ENCODE measurements at regions not wholly inside any gene's neighbourhood (a gene's known extent, or its start where the extent isn't known, plus 50 kb on each side); places are given as distances from the start of the nearest gene placed in this dataset.

GRCh38 chr4:180141734-180142133 is 2101.5 kb upstream of the TENM3 start:
- no peaks in the 10 kb centered on the region for H3K36me3 ChIP-seq
- H3K27me3 ChIP-seq (replicated peaks in 1 of 7) = no peaks in the 10 kb centered on the region
- 73 to 85% (median 76%) methylated on average over 3 of the region's 3 CpGs for WGBS, 5 donors
- no peaks in the 10 kb centered on the region for H3K9me3 ChIP-seq
- H3K27ac ChIP-seq = no peak overlapping the region
- H3K4me1 ChIP-seq = no peaks in the 10 kb centered on the region
- no peak for DNase-seq
- intact Hi-C loops (cut with DNase I; ENCODE audit: low total_unique reads) = no loop called here
- TF ChIP-seq CTCF (IDR thresholded peaks at IDR 0.05 in 8 of 11, conservative IDR thresholded peaks at IDR 0.05 in 3 of 11) (no peak), POLR2AphosphoS5 (IDR thresholded peaks at IDR 0.05) (no peak), POLR2A (IDR thresholded peaks at IDR 0.05) (no peak)
- no peak overlapping the region for H3K4me3 ChIP-seq

GRCh38 chr4:180148737-180149136 is 2094.5 kb upstream of the TENM3 start:
- WGBS, 5 donors = 68 to 79% (median 72%) methylated on average over 2 of the region's 2 CpGs
- TF ChIP-seq CTCF (IDR thresholded peaks at IDR 0.05 in 8 of 11, conservative IDR thresholded peaks at IDR 0.05 in 3 of 11) (no peak), POLR2AphosphoS5 (IDR thresholded peaks at IDR 0.05) (no peak), POLR2A (IDR thresholded peaks at IDR 0.05) (no peak)
- Histone ChIP-seq H3K27ac (no peak overlapping the region), H3K36me3 (no peaks in the 10 kb centered on the region), H3K4me1 (no peaks in the 10 kb centered on the region), H3K27me3 (replicated peaks in 1 of 7) (no peaks in the 10 kb centered on the region), H3K9me3 (no peaks in the 10 kb centered on the region), H3K4me3 (no peak overlapping the region)
- intact Hi-C loops (cut with DNase I; ENCODE audit: low total_unique reads) = no loop called here
- no peak for DNase-seq

GRCh38 chr4:180150818-180151217 is 2092.4 kb upstream of the TENM3 start:
- WGBS, 5 donors = 31 to 39% (median 36%) methylated on average over 3 of the region's 3 CpGs
- no peaks in the 10 kb centered on the region for H3K36me3 ChIP-seq
- H3K9me3 ChIP-seq = no peaks in the 10 kb centered on the region
- no peaks in the 10 kb centered on the region for H3K27me3 ChIP-seq (replicated peaks in 1 of 7)
- H3K4me3 ChIP-seq = no peak overlapping the region
- intact Hi-C loops (cut with DNase I; ENCODE audit: low total_unique reads) = no loop called here
- H3K27ac ChIP-seq = no peak overlapping the region
- DNase-seq = no peak
- no peaks in the 10 kb centered on the region for H3K4me1 ChIP-seq
- TF ChIP-seq CTCF (IDR thresholded peaks at IDR 0.05 in 8 of 11, conservative IDR thresholded peaks at IDR 0.05 in 3 of 11) = no peak
- no peak for TF ChIP-seq POLR2AphosphoS5 (IDR thresholded peaks at IDR 0.05)
- TF ChIP-seq POLR2A (IDR thresholded peaks at IDR 0.05) = no peak

- no peak for DNase-seq
- no peak overlapping the region for H3K4me3 ChIP-seq
- H3K27ac ChIP-seq = no peak overlapping the region
- 62 to 76% (median 63%) methylated on average over 3 of the region's 3 CpGs for WGBS, 5 donors
- H3K4me1 ChIP-seq = no peaks in the 10 kb centered on the region
- no peaks in the 10 kb centered on the region for H3K9me3 ChIP-seq
- no peaks in the 10 kb centered on the region for H3K27me3 ChIP-seq (replicated peaks in 1 of 7)
- H3K36me3 ChIP-seq = no peaks in the 10 kb centered on the region
- intact Hi-C loops (cut with DNase I; ENCODE audit: low total_unique reads) = no loop called here
- TF ChIP-seq CTCF (IDR thresholded peaks at IDR 0.05 in 8 of 11, conservative IDR thresholded peaks at IDR 0.05 in 3 of 11) (no peak), POLR2A (IDR thresholded peaks at IDR 0.05) (no peak), POLR2AphosphoS5 (IDR thresholded peaks at IDR 0.05) (no peak)
Observed at GRCh38 chr4:180152831-180153230, 2090.4 kb upstream of the TENM3 start.
